KG1 (cell line): ENCODE measurements at regions not wholly inside any gene's neighbourhood (a gene's known extent, or its start where the extent isn't known, plus 50 kb on each side); places are given as distances from the start of the nearest gene placed in this dataset.

Source experiments
- DNase-seq: peaks from one replicate; lab custom pipeline; 2025; lab: John Stamatoyannopoulos, UW

DNA sequence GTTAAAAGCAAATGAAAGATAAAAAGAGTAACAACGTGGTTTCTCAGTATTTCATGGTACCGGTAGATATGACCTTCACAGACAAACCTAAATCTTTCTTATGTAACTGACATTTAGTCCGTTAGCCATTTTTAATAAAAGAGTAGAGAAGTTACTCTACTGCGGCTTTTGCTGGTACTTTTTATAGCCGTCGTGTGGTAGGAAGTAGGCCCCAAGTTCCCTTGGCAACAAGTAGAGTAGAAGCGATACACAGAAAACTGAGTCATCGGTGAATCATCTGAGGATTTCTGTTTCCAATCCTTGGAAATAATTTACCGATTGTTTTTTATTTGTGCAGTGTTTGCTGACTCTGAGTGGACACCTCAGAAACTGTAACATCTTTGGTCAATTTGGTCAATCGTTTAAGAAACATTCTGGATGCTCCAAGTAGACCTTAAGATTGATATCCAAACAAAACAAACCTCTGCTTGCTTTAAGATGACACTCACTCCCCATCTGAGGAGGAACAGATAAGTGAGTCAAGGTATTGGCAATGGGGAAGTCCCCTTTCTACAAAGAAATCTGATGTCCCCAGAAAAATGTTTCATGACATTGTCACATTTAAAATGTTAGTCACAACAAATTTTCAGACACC lies 63.9 kb upstream of the AHR start:
- DNase-seq, result peak; percentile 89

DNA sequence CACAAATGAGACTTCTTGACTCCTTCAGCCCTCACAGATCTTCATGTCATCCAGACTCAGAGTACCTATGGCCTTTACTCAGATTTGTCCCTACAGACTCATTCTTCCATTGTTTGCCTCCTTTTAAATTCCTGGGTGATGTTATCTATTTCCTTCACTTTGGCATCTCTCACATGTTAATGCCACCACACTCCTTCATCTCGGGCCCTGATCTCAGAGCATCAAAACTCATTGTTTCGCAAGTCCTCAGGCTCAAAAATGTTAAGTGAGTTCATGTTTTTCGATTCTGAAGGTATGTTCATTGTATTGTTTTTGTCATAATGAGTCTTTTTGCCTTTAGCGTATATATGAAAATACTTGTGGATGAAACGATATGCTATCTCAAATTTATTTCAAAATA lies 62.3 kb upstream of the AHR start:
- DNase-seq, result no peak

DNA sequence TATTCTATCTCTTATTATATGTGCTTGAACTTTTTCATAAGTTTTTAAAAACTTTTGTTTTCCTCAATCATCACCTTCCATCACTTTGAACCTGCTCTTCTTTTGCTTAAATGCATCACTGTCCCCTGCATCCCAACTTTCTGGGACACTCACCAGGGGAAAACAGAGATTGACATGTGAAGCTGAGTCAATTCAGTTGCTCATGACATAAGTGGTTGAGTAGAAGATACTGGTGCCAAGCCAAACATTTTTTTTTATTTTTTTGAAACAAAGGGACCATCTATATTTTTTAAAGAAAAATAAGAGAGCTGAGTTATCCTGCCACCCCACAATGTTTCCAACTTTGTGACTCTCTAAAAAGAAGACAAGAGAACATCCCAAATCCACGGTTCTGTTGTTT lies 61.8 kb upstream of the AHR start:
- no peak for DNase-seq

DNA sequence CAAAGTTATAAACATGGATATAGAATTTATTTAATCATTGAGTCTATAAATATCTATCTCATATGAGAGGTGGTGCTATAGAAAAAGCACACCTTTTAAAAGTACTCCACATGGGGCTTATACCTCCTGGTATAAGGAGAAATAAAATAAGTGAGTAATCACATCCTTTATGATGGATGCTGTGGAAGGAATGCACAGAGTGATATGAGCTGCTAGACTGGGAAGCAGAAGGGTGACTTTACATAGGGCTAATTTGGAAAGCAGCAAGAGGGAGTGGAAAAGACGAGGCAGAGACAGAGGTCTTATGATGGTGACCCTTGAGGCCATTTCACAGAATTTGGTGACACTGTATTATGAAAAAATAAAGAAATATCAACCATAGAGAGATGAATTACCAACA lies 59.4 kb upstream of the AHR start:
- DNase-seq, result no peak

DNA sequence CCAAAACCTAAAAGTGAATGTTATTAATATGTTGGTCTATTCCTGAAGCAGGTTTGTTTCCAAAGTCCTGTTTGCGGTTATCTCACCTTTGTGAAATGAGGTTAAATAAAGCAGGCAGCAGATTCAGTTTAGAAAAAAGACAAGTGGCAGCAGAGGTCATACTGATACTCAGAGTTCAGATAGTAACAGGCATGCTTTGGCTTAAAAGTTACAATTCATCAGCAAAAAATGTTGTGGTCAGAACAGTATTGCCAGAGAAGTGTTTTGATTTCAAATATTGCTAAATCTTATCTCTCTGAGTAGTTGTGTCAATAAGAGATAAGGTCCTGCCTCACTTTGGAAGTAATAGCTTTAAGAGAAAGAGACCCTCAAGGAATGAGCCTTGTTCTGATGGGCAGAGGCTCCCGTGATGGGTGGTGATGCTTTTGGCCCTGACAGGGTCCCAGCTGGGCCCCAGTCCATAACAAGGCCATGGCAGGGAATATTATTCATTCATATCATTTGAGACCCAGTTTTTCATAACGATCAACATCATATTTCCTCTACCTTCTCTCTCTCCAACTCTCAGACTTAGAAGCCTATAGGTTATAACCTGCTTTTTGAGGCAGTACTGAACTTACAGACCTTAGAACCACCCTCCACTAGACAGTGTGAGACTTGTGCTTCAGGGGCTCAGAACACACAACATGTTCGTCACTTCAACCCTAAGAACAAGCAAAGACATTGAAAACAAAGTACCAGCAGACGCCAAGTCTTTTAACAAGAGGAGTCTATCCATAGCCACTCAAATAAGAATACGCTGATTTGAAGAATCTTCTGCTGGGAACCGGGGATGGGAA lies 58.5 kb upstream of the AHR start:
- no peak for DNase-seq

DNA sequence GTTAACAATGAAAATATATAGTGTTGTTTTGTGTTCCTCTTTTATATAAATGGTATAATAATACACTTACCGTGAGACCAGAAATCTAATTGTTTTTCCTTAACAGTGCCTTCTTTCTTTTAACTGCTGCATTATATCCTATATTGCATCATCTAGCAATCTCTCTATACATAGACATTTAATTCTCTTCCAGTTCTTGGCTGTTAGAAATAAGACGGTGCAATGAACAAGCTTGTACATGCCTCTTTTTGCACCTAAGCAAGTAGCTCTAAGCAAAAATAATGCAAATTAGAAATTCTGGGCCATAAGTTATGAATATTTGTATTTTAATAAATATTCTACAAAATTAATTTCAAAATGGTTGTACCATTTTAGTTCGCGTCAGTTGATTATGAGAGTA lies 55.9 kb upstream of the AHR start:
- DNase-seq, result no peak

DNA sequence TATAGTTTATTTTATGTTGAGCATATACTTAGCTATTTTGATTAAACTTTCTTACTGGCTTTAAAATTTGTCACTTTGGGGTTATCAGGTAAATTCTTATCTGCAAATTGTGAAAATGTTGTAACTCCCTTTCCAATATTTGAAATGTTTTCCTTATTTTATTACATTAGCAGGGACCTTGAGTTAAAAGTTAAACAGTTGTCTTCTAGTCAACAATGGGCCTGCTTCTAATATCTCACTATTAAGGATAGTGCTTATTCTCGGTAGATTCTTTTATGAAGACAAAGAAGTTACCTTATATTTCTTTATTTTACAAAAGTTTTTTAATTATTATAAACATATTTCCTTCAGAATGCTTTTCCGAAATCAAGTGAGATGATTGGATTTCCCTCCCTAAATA lies 53.7 kb upstream of the AHR start:
- DNase-seq, result no peak

DNA sequence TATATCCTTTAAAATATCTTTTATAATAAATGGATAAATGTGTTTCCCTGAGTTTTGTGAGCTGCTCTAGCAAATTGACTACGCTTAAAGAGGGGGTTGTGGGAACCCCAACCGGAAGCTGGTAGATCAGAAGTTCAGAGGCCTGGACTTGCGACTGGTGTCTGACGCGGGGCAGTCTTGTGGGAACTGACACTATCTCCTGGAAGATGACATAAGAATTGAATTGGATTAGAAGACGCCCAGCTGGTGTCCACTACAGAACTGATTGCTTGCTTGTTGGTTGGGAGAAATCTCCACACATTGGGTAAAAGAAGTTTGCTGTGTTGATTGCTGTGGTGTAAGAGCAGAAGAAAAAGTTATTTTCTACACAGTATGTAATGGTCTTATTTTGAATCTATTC lies 51.1 kb upstream of the AHR start:
- DNase-seq, result no peak

DNA sequence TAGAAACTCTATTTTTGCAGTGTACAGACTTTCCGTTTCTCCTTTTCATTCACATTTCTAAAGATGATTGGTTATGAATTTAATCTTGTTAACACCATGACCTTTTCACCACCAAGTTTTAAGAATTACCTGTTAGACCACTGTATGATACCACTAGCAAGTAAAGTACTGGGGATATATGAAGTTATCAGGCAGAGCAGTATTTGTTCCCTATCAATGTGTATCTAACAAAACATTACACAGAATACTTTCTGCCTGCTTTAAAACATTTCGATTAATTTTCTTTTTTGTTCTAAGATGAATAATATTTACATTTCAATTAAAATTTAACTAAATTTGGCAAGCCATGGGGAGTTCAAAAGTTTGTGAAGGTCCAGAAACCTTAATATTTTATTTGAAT lies 49.9 kb upstream of the AHR start:
- DNase-seq, result no peak
